ENCODE measurements at regions not wholly inside any gene's neighbourhood (a gene's known extent, or its start where the extent isn't known, plus 50 kb on each side); places are given as distances from the start of the nearest gene placed in this dataset.

- CTCF ChIA-PET = no interaction called here
- no peak overlapping the region for H3K27ac ChIP-seq (ENCODE audit: extremely low read depth, low read depth, low read length)
- H3K4me3 ChIP-seq (ENCODE audit: low read depth, low read length) = no peak overlapping the region
- H3K36me3 ChIP-seq (ENCODE audit: control insufficient read depth in 2 of 2, insufficient read depth in 1 of 2, low read length in 2 of 2) = no peaks in the 10 kb centered on the region
- no peaks in the 10 kb centered on the region for H3K4me1 ChIP-seq (ENCODE audit: control insufficient read depth, insufficient read depth, low read length)
- POLR2A ChIA-PET = no interaction called here
- no peaks in the 10 kb centered on the region for H3K9me3 ChIP-seq (ENCODE audit: control insufficient read depth, insufficient read depth, low read depth, low read length)
- no peak for TF ChIP-seq ATF2 (tag by site-specific recombination; IDR thresholded peaks at IDR 0.05; ENCODE audit: low read depth)
- no peak for TF ChIP-seq ZNF394 (tag by site-specific recombination; IDR thresholded peaks at IDR 0.05; ENCODE audit: borderline replicate concordance)
- no peak for TF ChIP-seq ZNF223 (tag by site-specific recombination; IDR thresholded peaks at IDR 0.05)
- no peak for TF ChIP-seq ZNF76 (tag by site-specific recombination; IDR thresholded peaks at IDR 0.05; ENCODE audit: borderline replicate concordance, low read depth)
- no peak for TF ChIP-seq ZNF596 (tag by site-specific recombination; IDR thresholded peaks at IDR 0.05)
- no peak for TF ChIP-seq CTCF (tag by site-specific recombination; IDR thresholded peaks at IDR 0.05)
- no peak for TF ChIP-seq SALL2 (tag by site-specific recombination; IDR thresholded peaks at IDR 0.05; ENCODE audit: borderline replicate concordance)
- no peak for TF ChIP-seq ZNF654 (tag by site-specific recombination; IDR thresholded peaks at IDR 0.05; ENCODE audit: low read depth)
- no peak for TF ChIP-seq ZSCAN18 (tag by site-specific recombination; IDR thresholded peaks at IDR 0.05)
- TF ChIP-seq ZNF843 (tag by site-specific recombination; IDR thresholded peaks at IDR 0.05) = no peak
- TF ChIP-seq ZNF292 (tag by site-specific recombination; IDR thresholded peaks at IDR 0.05; ENCODE audit: borderline replicate concordance, low read depth) = no peak
These were observed 122.1 kb downstream of the TTLL2 start for GRCh38 chr6:167446971-167447370.

- Histone ChIP-seq H3K27ac (ENCODE audit: extremely low read depth, low read depth, low read length) (no peak overlapping the region), H3K4me1 (ENCODE audit: control insufficient read depth, insufficient read depth, low read length) (no peaks in the 10 kb centered on the region), H3K4me3 (ENCODE audit: low read depth, low read length) (no peak overlapping the region), H3K9me3 (ENCODE audit: control insufficient read depth, insufficient read depth, low read depth, low read length) (no peaks in the 10 kb centered on the region), H3K36me3 (ENCODE audit: control insufficient read depth in 2 of 2, insufficient read depth in 1 of 2, low read length in 2 of 2) (no peaks in the 10 kb centered on the region)
- ChIA-PET CTCF (no interaction called here), POLR2A (no interaction called here)
- TF ChIP-seq ZNF488 (tag by site-specific recombination; IDR thresholded peaks at IDR 0.05) (no peak), ZNF133 (tag by site-specific recombination; IDR thresholded peaks at IDR 0.05) (no peak), OSR2 (tag by site-specific recombination; IDR thresholded peaks at IDR 0.05) (no peak), ZSCAN4 (tag by site-specific recombination; IDR thresholded peaks at IDR 0.05) (no peak), HIC1 (tag by site-specific recombination; IDR thresholded peaks at IDR 0.05) (no peak), ATF2 (tag by site-specific recombination; IDR thresholded peaks at IDR 0.05; ENCODE audit: low read depth) (no peak), ZNF677 (tag by site-specific recombination; IDR thresholded peaks at IDR 0.05) (no peak), YY2 (tag by site-specific recombination; IDR thresholded peaks at IDR 0.05) (no peak), ZNF792 (tag by site-specific recombination; IDR thresholded peaks at IDR 0.05) (no peak), ZNF146 (tag by site-specific recombination; IDR thresholded peaks at IDR 0.05) (no peak), ZNF132 (tag by site-specific recombination; IDR thresholded peaks at IDR 0.05; ENCODE audit: borderline replicate concordance) (no peak), ZNF791 (tag by site-specific recombination; IDR thresholded peaks at IDR 0.05) (no peak), KLF16 (tag by site-specific recombination; IDR thresholded peaks at IDR 0.05) (no peak), ZSCAN23 (tag by site-specific recombination; IDR thresholded peaks at IDR 0.05) (no peak)
These were observed 123.5 kb downstream of the TTLL2 start for GRCh38 chr6:167448378-167448777.

Measured in HEK293 (cell line).